ENCODE measurements at regions not wholly inside any gene's neighbourhood (a gene's known extent, or its start where the extent isn't known, plus 50 kb on each side); places are given as distances from the start of the nearest gene placed in this dataset.
"Not testable (repeated sequence)": the region's sequence is repeated elsewhere in the genome, so short reads cannot be mapped to it uniquely, and the experiment has no call there.

DNA sequence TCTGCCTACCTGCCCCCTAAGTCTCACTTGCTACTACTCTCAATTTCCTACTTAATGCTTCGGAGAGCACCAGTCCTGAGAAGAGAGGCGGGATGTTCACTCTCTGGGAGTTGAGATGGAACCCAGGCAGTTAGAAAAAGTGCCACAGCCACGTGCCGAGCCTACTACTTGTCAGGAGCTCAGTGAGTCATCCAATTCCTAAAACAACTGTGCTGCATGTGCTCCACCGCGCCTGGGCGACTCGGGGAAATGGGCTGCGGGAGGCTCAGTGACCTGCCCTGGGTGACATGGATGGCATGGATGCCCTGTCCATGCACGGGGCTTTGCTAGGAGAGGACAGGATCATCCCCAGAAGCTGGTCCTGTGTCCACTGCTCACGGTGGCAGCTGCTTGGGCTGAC lies 2884.2 kb downstream of the RPIA start:
- not testable (repeated sequence) for DNase-seq

- not testable (repeated sequence) for DNase-seq
Measured at GRCh38 chr2:91577406-91577805, 2885.9 kb downstream of the RPIA start.

DNA sequence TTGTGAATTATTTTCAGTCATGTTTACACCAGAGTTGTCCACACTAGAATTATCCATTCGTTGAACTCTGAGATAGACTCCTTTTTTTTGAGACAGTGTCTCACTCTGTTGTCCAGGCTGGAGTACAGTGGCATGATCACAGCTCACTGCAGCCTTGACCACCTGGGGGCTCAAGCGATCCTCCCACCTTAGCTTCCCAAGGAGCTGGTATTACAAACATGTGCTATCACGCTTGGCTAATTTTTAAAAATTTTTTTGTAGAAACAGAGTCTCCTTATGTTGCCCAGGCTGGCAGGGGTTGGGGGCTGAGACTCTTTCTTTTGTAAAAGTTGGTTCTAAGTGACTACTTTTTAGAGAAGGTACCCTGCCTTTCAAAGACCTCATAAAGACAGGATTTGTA lies 2887.2 kb downstream of the RPIA start:
- DNase-seq, result not testable (repeated sequence)

DNA sequence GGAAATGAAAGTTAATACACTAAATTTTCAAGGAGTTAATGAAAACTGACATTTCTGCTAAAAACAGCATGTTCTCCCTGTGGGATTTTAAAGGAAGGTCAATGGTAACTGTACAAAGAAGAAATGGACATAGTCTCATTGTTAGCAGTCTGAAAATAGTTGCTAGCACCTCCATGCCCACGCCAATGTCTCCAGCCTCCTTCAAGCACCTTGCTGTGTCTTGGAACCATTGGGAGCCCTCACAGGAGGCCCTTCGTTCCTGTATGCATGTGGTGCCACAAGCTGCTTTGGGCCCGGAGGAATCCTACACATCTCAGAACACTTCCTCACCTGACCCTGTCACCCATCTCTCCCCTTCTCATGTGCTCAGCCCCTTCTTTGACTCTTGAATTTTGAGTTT lies 2888.1 kb downstream of the RPIA start:
- not testable (repeated sequence) for DNase-seq

- DNase-seq, result not testable (repeated sequence)
Measured at GRCh38 chr2:91580043-91580442, 2888.6 kb downstream of the RPIA start.

DNA sequence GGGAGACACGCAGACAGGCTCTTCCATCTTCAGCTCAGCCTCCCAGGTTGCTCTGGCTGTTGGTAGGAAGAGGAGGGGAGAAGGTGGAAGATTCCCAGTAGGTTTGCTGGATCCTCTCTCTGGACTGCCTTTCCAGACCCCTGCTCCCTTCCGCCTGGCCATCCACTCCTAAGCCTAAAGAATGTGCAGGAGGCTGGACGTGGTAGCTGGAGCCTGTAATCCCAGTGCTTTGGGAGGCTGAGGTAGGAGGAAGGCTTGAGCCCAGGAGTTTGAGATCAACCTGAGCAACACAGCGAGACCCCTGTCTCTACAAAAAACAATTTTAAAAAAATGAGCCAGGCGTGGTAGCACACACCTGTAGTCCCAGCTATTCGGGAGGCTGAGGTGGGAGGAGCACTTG lies 2895.6 kb downstream of the RPIA start:
- not testable (repeated sequence) for DNase-seq

DNA sequence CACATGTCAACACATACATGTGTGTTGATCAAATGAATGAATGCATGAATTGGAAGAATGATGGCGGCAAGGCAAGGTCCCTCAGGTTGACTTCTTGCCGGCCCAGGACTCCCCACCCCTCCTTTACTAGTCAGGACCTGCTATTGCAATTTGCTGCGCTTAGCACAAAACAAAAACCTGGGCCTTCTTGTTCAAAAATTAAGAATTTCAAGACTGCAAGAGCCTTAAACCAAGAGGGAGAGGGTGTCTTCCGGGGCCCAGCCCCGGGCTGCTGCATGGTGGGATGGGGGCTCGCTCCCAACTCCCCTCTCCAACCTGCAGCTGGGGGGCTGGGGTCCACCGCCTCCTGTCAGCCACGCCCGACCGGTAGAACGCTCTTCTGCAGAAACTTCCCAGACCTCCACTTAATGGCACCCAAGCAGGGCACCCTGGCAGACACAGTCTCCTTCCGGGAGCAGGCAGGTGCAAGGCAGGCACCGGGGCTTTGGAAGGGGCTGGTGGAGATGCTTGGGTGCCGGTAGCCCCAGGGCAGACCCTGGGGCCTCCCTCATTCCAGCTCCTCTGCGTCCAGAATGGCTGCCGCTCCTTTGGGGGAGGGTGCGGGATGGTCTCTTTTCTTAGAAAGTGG lies 2896.5 kb downstream of the RPIA start:
- DNase-seq, result not testable (repeated sequence)

DNA sequence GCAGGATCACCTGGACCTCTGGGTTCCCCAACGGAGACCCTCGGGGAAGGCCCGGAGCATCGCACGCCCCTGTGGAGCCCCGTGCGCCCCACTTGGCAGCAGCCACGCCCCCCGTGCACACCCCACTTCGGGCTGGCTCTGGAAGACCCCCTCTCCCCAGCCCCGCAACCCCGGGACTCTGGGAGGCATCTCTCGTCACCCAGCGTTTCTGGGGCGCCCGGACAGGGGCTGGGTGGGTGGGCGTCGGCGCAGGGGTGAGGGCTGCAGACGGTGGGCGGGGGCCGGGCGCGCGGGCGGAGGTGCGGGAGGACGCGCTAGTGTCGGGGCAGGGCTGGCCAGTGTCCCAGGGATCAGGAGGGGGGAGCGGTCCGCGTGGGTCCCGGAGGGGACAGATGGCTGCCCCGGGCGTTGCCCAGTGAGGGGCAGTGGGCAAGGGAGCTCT lies 2897.3 kb downstream of the RPIA start:
- DNase-seq, result not testable (repeated sequence)

DNA sequence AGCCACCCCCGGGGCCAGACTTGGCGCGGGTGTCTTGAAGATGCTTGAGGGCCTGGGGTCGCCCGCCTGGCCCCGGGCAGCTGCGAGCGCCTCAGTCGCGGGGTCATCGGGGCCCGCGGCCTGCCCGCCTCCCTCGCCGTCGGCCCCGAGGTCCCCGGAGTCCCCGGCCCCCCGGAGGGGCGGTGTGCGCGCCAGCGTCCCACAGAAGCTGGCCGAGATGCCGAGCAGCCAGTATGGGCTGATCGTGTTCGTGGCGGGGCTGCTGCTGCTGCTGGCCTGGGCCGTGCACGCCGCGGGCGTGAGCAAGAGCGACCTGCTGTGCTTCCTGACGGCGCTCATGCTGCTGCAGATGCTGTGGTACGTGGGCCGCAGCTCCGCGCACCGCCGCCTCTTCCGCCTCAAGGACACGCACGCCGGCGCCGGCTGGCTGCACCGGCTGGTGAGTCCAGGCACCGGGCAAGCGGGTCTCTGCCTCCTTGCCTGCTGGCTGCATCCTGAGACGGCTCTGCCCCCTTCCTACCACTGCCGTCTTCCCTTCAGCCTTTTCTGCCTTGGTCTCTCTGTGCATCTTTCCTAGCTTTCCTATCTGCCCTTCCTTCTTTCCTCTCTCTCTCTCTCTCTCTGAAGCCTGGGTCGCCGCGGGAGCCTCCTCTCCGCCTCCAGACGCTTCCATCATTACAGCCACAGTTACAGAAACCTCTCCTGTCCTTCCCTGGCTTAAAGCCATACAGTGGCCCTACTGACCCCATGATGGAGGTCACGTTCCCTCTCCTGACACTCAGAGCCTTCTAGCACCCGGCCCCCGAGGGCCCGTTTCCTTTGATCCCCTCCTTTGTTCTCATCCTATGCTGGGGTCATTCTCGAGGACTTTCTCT lies 2898.2 kb downstream of the RPIA start:
- not testable (repeated sequence) for DNase-seq

DNA sequence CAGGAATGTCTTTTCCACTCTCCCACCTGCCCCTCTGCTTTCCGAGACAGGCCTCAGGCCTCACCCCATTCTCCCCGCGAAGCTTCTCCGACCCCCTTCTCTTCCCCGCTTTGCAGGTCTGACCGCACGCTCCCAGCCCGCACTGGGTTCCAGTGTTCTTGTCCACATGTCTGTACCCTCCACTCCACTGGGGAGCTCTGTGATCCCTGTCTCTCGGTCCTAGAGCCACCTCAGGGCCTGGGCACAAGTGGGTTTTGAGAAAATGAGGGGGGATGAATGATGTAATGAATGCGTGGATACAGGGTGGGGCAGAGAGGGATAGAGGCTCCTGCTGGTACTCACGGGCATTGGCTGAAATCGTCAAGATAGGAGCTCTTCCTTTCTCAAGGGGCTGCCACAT lies 2898.9 kb downstream of the RPIA start:
- not testable (repeated sequence) for DNase-seq

- DNase-seq, result not testable (repeated sequence)
Measured at GRCh38 chr2:91591066-91591465, 2899.6 kb downstream of the RPIA start.

- DNase-seq, result not testable (repeated sequence)
Measured at GRCh38 chr2:91597436-91597835, 2906.0 kb downstream of the RPIA start.

DNA sequence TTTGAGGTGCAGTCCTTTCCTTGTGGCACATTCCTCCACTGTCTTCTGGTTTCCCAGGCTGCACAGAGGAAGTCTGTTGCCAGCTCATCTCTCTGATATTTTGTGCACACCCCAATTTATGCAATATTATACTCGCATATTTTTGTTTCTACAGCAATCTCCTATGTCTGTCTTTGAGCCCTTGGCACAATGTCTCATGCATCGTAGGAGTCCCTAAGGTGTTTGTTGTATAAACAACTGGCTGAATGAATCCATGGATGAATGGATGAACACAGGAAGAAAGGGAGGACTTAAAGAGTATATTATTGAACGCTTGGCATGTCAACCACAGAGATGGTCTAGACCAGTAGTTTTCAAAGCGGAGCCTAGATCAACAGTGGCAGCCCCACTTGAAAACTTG lies 2907.0 kb downstream of the RPIA start:
- DNase-seq, result not testable (repeated sequence)

- not testable (repeated sequence) for DNase-seq
Measured at GRCh38 chr2:91599000-91599399, 2907.5 kb downstream of the RPIA start.

DNA sequence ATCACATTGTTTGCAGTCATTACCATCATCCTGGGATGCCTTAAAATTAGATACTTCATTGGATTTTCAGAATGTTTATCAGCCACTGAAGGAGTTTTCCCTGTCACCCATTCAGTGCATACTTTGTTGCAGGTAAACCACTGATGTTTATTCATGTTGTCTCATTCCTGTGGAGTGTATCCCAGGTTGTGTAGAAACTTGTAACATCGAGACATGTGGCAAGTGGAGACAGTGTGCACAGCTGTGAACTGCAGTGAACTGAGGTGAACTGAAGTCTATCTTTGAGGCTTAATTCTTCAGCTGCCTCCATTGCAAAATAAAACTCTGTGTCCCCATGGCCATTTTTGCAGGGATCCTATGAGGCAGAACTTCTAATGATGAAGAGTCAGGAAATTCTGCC lies 2911.4 kb downstream of the RPIA start:
- DNase-seq, result not testable (repeated sequence)

DNA sequence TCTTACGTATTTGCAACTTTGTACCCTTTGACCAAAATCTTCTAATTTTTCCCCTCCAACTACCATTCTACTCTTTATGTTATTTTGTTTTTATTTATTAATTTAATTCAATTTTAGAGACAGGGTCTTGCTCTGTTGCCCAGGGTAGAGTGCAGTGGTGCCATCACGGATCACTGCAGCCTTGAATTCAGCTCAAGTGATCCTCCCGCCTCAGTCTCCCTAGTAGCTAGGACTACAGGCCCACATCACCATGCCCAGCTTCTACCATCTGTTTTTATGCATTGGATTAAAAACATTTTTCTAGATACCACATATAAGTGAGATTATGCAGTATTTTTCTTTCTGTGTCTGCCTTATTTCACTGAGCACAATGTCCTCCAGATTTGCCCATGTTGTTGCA lies 2912.5 kb downstream of the RPIA start:
- DNase-seq, result not testable (repeated sequence)

DNA sequence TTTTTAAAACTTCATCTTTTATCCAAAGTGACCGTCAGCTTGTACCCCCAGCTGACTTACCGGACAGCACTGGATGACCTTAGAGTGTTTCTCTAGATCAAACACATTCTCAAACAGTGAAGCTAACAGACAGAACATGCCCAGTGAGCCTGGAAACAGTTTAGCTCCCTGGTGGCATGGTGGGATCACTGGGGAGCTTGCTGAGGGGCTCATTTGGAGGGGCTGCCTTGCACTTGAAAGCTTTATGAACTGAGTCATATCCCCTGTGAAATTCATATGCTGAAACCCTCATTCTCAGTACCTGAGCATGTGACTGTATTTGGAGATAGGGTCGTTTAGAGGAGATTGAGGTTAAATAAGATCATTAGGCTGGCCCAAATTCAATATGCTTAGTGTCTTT lies 2913.2 kb downstream of the RPIA start:
- DNase-seq, result not testable (repeated sequence)

- not testable (repeated sequence) for DNase-seq
Measured at GRCh38 chr2:91623739-91624138, 2932.3 kb downstream of the RPIA start.

DNA sequence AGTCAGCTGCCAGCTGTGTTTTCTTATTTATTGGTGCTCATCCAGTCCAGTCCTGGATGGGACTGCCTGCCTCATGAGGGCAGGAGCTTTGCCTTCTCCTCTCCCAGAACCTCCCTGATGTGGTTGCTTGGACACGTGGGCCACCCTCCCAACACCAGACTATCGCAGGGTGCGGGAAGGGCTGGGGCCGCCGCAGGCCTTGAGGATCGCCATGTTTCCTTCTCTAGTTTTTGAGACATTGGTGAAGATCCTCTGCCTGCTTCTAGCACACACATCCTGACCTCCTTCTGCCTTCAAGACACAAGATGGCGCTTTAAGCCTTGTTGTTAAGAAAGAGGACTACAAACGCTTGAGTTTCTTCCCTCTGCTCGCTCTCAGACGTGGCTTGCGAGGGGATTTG lies 2937.0 kb downstream of the RPIA start:
- not testable (repeated sequence) for DNase-seq

DNA sequence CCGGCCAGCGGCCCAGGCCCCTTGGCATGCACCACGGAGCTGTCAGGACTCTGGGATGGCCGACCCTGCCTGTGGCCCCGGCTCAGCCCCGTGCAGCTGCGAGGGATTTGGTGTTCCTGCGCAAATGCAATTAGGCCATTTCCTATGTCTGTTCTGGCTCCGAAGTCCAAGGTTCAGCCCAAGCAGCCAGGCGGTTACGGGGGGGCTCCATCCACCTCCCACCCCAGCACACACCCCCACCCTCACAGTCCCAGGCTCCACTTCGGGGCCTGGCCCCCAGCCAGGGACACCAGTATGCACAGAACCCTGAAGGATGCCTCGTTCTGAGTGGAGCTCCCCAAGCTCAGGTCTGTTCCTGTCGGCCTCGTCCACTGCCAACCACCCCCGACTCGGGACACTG lies 2965.7 kb downstream of the RPIA start:
- not testable (repeated sequence) for DNase-seq

DNA sequence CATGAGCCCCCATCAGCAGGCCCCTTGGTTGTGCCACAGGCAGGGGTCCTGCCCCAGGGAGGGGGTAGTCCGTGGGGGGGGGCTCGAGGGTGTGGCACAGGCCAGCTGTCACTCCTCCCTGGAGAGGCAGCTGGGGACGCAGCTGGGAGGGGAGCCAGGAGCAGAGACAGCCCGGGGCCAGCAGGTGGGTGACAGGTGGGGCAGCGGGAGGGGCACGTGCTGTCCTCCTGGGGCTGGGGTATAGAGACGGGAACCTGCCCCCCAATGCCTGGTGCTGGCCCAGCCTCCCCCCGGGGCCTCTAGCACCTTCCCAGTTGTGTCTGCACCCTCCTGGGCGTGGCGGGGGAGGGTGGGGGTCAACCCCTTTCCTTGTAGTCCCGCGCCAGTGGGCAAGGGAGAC lies 2966.9 kb downstream of the RPIA start:
- DNase-seq, result not testable (repeated sequence)

DNA sequence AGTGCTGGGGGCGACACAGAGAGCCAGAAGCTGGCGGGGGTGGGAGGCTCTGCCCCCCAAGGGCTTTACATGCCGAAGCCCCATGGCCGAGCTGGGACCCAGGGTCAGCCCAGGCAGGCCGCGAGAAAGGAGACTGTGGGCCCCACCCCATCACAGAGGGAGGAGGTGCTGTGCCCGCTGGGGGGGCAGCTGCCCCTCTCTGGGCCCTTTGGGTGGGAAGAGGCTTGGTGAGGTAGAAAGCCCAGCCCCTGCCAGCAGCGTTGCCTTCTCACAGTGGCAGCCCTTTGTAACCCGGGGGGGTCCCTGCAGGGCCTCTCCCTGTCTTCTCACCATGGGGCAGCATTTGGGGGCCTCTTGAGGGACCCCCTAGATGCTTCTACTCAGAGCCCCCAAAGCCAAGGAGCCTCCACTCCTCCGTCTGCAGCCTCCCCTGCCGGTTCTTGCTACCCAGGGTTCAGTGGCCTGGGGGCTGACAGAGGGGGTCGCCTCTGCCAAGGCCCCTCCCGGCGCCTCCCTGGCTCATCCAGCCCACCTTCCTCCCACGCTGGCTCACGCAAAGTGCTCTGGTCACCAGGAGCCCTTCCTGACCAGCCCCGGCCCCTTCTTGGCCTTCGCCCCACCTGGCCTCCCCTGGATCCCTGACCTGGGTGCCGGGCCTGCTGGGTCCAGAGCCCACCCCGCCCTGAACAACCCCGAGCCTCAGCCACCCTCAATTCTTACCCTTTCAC lies 2967.9 kb downstream of the RPIA start:
- not testable (repeated sequence) for DNase-seq

GRCh38 chr2:91659917-91660275 lies 2968.4 kb downstream of the RPIA start:
- not testable (repeated sequence) for DNase-seq

Measured in islet precursor cell (in vitro differentiated cells).